ENCODE measurements at regions not wholly inside any gene's neighbourhood (a gene's known extent, or its start where the extent isn't known, plus 50 kb on each side); places are given as distances from the start of the nearest gene placed in this dataset.
A peak's percentile ranks its signal among the peaks of the same experiment; 100 is the strongest.

- H3K9me3 ChIP-seq (ENCODE audit: control insufficient read depth, low read depth, low read length), result no peaks in the 10 kb centered on the region
- H4K5ac ChIP-seq (ENCODE audit: insufficient read length, low read depth, low read length), result no peak overlapping the region
- no peak overlapping the region for H3K4ac ChIP-seq (ENCODE audit: low read depth, low read length)
- H3K27ac ChIP-seq (ENCODE audit: insufficient read length, low read depth, low read length), result no peak overlapping the region
- peak overlapping the region; percentile 26 for H2AFZ ChIP-seq (ENCODE audit: low read length)
- H3K14ac ChIP-seq (ENCODE audit: insufficient read depth, low read length), result no peak overlapping the region
- H2BK20ac ChIP-seq (ENCODE audit: low read depth, low read length, poor library complexity, severe bottlenecking), result no peak overlapping the region
- H3K27me3 Mint-ChIP-seq (ENCODE audit: low read depth), result no peaks in the 10 kb centered on the region; the same call in 1 of the 2 replicates
- no peaks in the 10 kb centered on the region for H4K20me1 ChIP-seq (ENCODE audit: control insufficient read depth, insufficient read depth, insufficient read length)
- no peaks in the 10 kb centered on the region for H3K23me2 ChIP-seq (ENCODE audit: insufficient read length, low read depth, low read length, poor library complexity, severe bottlenecking)
- no peaks in the 10 kb centered on the region for H3K4me1 ChIP-seq (ENCODE audit: insufficient read depth, low read length)
- no peak overlapping the region for H4K91ac ChIP-seq (ENCODE audit: insufficient read length, low read depth, low read length)
- H3K9ac ChIP-seq (ENCODE audit: extremely low read depth, insufficient read length, low read length), result no peak overlapping the region
- no peak overlapping the region for H3K56ac ChIP-seq (ENCODE audit: insufficient read length, low read depth, low read length)
- no peak overlapping the region for H3K4me3 Mint-ChIP-seq
- H3K9me3 Mint-ChIP-seq, result peaks cover 12 to 17% of the 10 kb centered on the region in 2 experiments
- H4K8ac ChIP-seq (replicated peaks; ENCODE audit: insufficient read length, low read depth, low read length), result no peak overlapping the region
- no peak for TF ChIP-seq CTCF (conservative IDR thresholded peaks at IDR 0.05)
- no peak overlapping the region for H3K27ac Mint-ChIP-seq
- no peak overlapping the region for H2AK5ac ChIP-seq (ENCODE audit: insufficient read length, low read length)
- peaks cover 6 to 9% (median 8%) of the 10 kb centered on the region in 3 experiments; a peak in 5 of 7 replicates for H3K36me3 Mint-ChIP-seq (ENCODE audit: insufficient read depth in 1 of 3, low read depth in 3 of 3)
- H2BK120ac ChIP-seq (ENCODE audit: low read depth, low read length, poor library complexity, severe bottlenecking), result no peak overlapping the region
- H3K23ac ChIP-seq (ENCODE audit: insufficient read length, low read depth, low read length), result no peak overlapping the region
- H3K79me1 ChIP-seq (ENCODE audit: insufficient read depth, low read depth, low read length, poor library complexity, severe bottlenecking), result no peaks in the 10 kb centered on the region
- H2BK15ac ChIP-seq (ENCODE audit: low read depth, low read length), result no peak overlapping the region
- no peak overlapping the region for H3K18ac ChIP-seq (ENCODE audit: insufficient read length, low read depth, low read length)
- DNase-seq, result no peak
- no CpG with 5 or more reads among the region's 11 CpGs for WGBS (ENCODE audit: extremely low coverage, insufficient read length, low lambda C conversion rate)
- no peak overlapping the region for H3T11ph ChIP-seq (ENCODE audit: low read length)
- no peaks in the 10 kb centered on the region for H3K79me2 ChIP-seq (ENCODE audit: insufficient read depth, low read length)
- H2BK12ac ChIP-seq (ENCODE audit: insufficient read length, low read depth, low read length), result no peak overlapping the region
- H3K4me2 ChIP-seq (ENCODE audit: insufficient read depth, insufficient read length, low read length), result no peak overlapping the region
- H2BK5ac ChIP-seq (ENCODE audit: insufficient read length, low read length), result no peak overlapping the region
- peaks cover 17 to 22% of the 10 kb centered on the region in 2 experiments for H3K4me1 Mint-ChIP-seq
- H3K27me3 ChIP-seq (ENCODE audit: insufficient read depth, low read length), result no peaks in the 10 kb centered on the region
Observed at GRCh38 chr13:33678906-33679657, 138.9 kb upstream of the RFC3 start.
